ENCODE measurements at regions not wholly inside any gene's neighbourhood (a gene's known extent, or its start where the extent isn't known, plus 50 kb on each side); places are given as distances from the start of the nearest gene placed in this dataset.

GRCh38 chr10:36067748-36068147, 425.7 kb upstream of the FZD8 start:
- no peaks in the 10 kb centered on the region for H3K9me3 ChIP-seq (ENCODE audit: control insufficient read depth in 2 of 2, low read length in 2 of 2)
- H3K4me1 ChIP-seq (ENCODE audit: control insufficient read depth in 2 of 2, insufficient read depth in 2 of 2, low read length in 2 of 2), result no peaks in the 10 kb centered on the region
- no peaks in the 10 kb centered on the region for H3K27me3 ChIP-seq (ENCODE audit: control insufficient read depth in 2 of 2, insufficient read depth in 2 of 2, low read length in 2 of 2)
- H3K36me3 ChIP-seq (ENCODE audit: control insufficient read depth in 2 of 2, insufficient read depth in 2 of 2, low read length in 2 of 2), result no peaks in the 10 kb centered on the region
- no peak overlapping the region for H3K9ac ChIP-seq (ENCODE audit: low read depth in 1 of 2, low read length in 2 of 2)
- no peak overlapping the region for H3K4me3 ChIP-seq (ENCODE audit: low read length in 2 of 2)
- no peak overlapping the region for H3K27ac ChIP-seq (ENCODE audit: low read depth in 2 of 2, low read length in 2 of 2)

- H3K4me3 ChIP-seq (ENCODE audit: low read length in 2 of 2), result no peak overlapping the region
- no peaks in the 10 kb centered on the region for H3K9me3 ChIP-seq (ENCODE audit: control insufficient read depth in 2 of 2, low read length in 2 of 2)
- no peaks in the 10 kb centered on the region for H3K36me3 ChIP-seq (ENCODE audit: control insufficient read depth in 2 of 2, insufficient read depth in 2 of 2, low read length in 2 of 2)
- no peak overlapping the region for H3K27ac ChIP-seq (ENCODE audit: low read depth in 2 of 2, low read length in 2 of 2)
- no peaks in the 10 kb centered on the region for H3K4me1 ChIP-seq (ENCODE audit: control insufficient read depth in 2 of 2, insufficient read depth in 2 of 2, low read length in 2 of 2)
- no peak overlapping the region for H3K9ac ChIP-seq (ENCODE audit: low read depth in 1 of 2, low read length in 2 of 2)
- H3K27me3 ChIP-seq (ENCODE audit: control insufficient read depth in 2 of 2, insufficient read depth in 2 of 2, low read length in 2 of 2), result no peaks in the 10 kb centered on the region
Observed at GRCh38 chr10:36066850-36067249, 424.8 kb upstream of the FZD8 start.

- Histone ChIP-seq H3K4me1 (ENCODE audit: control insufficient read depth in 2 of 2, insufficient read depth in 2 of 2, low read length in 2 of 2) (no peaks in the 10 kb centered on the region), H3K36me3 (ENCODE audit: control insufficient read depth in 2 of 2, insufficient read depth in 2 of 2, low read length in 2 of 2) (no peaks in the 10 kb centered on the region), H3K4me3 (ENCODE audit: low read length in 2 of 2) (no peak overlapping the region), H3K27ac (ENCODE audit: low read depth in 2 of 2, low read length in 2 of 2) (no peak overlapping the region), H3K9me3 (ENCODE audit: control insufficient read depth in 2 of 2, low read length in 2 of 2) (no peaks in the 10 kb centered on the region), H3K27me3 (ENCODE audit: control insufficient read depth in 2 of 2, insufficient read depth in 2 of 2, low read length in 2 of 2) (no peaks in the 10 kb centered on the region), H3K9ac (ENCODE audit: low read depth in 1 of 2, low read length in 2 of 2) (no peak overlapping the region)
Observed at GRCh38 chr10:36066102-36066501, 424.0 kb upstream of the FZD8 start.

- no peak overlapping the region for H3K4me3 ChIP-seq (ENCODE audit: low read length in 2 of 2)
- no peak overlapping the region for H3K9ac ChIP-seq (ENCODE audit: low read depth in 1 of 2, low read length in 2 of 2)
- H3K9me3 ChIP-seq (ENCODE audit: control insufficient read depth in 2 of 2, low read length in 2 of 2), result no peaks in the 10 kb centered on the region
- no peaks in the 10 kb centered on the region for H3K4me1 ChIP-seq (ENCODE audit: control insufficient read depth in 2 of 2, insufficient read depth in 2 of 2, low read length in 2 of 2)
- H3K27me3 ChIP-seq (ENCODE audit: control insufficient read depth in 2 of 2, insufficient read depth in 2 of 2, low read length in 2 of 2), result no peaks in the 10 kb centered on the region
- no peak overlapping the region for H3K27ac ChIP-seq (ENCODE audit: low read depth in 2 of 2, low read length in 2 of 2)
- no peaks in the 10 kb centered on the region for H3K36me3 ChIP-seq (ENCODE audit: control insufficient read depth in 2 of 2, insufficient read depth in 2 of 2, low read length in 2 of 2)
Observed at GRCh38 chr10:36063396-36063795, 421.3 kb upstream of the FZD8 start.

GRCh38 chr10:36057731-36058130, 415.6 kb upstream of the FZD8 start:
- Histone ChIP-seq H3K27ac (ENCODE audit: low read depth in 2 of 2, low read length in 2 of 2) (no peak overlapping the region), H3K36me3 (ENCODE audit: control insufficient read depth in 2 of 2, insufficient read depth in 2 of 2, low read length in 2 of 2) (no peaks in the 10 kb centered on the region), H3K9ac (ENCODE audit: low read depth in 1 of 2, low read length in 2 of 2) (no peak overlapping the region), H3K4me1 (ENCODE audit: control insufficient read depth in 2 of 2, insufficient read depth in 2 of 2, low read length in 2 of 2) (no peaks in the 10 kb centered on the region), H3K27me3 (ENCODE audit: control insufficient read depth in 2 of 2, insufficient read depth in 2 of 2, low read length in 2 of 2) (no peaks in the 10 kb centered on the region), H3K4me3 (ENCODE audit: low read length in 2 of 2) (no peak overlapping the region), H3K9me3 (ENCODE audit: control insufficient read depth in 2 of 2, low read length in 2 of 2) (no peaks in the 10 kb centered on the region)

GRCh38 chr10:36057180-36057579, 415.1 kb upstream of the FZD8 start:
- Histone ChIP-seq H3K27me3 (ENCODE audit: control insufficient read depth in 2 of 2, insufficient read depth in 2 of 2, low read length in 2 of 2) (no peaks in the 10 kb centered on the region), H3K4me3 (ENCODE audit: low read length in 2 of 2) (no peak overlapping the region), H3K27ac (ENCODE audit: low read depth in 2 of 2, low read length in 2 of 2) (no peak overlapping the region), H3K36me3 (ENCODE audit: control insufficient read depth in 2 of 2, insufficient read depth in 2 of 2, low read length in 2 of 2) (no peaks in the 10 kb centered on the region), H3K9me3 (ENCODE audit: control insufficient read depth in 2 of 2, low read length in 2 of 2) (no peaks in the 10 kb centered on the region), H3K9ac (ENCODE audit: low read depth in 1 of 2, low read length in 2 of 2) (no peak overlapping the region), H3K4me1 (ENCODE audit: control insufficient read depth in 2 of 2, insufficient read depth in 2 of 2, low read length in 2 of 2) (no peaks in the 10 kb centered on the region)

GRCh38 chr10:36053775-36054174, 411.7 kb upstream of the FZD8 start:
- no peak overlapping the region for H3K9ac ChIP-seq (ENCODE audit: low read depth in 1 of 2, low read length in 2 of 2)
- H3K27me3 ChIP-seq (ENCODE audit: control insufficient read depth in 2 of 2, insufficient read depth in 2 of 2, low read length in 2 of 2), result no peaks in the 10 kb centered on the region
- H3K27ac ChIP-seq (ENCODE audit: low read depth in 2 of 2, low read length in 2 of 2), result no peak overlapping the region
- H3K9me3 ChIP-seq (ENCODE audit: control insufficient read depth in 2 of 2, low read length in 2 of 2), result no peaks in the 10 kb centered on the region
- no peaks in the 10 kb centered on the region for H3K36me3 ChIP-seq (ENCODE audit: control insufficient read depth in 2 of 2, insufficient read depth in 2 of 2, low read length in 2 of 2)
- no peaks in the 10 kb centered on the region for H3K4me1 ChIP-seq (ENCODE audit: control insufficient read depth in 2 of 2, insufficient read depth in 2 of 2, low read length in 2 of 2)
- H3K4me3 ChIP-seq (ENCODE audit: low read length in 2 of 2), result no peak overlapping the region

GRCh38 chr10:36053271-36053670, 411.2 kb upstream of the FZD8 start:
- Histone ChIP-seq H3K36me3 (ENCODE audit: control insufficient read depth in 2 of 2, insufficient read depth in 2 of 2, low read length in 2 of 2) (no peaks in the 10 kb centered on the region), H3K9me3 (ENCODE audit: control insufficient read depth in 2 of 2, low read length in 2 of 2) (no peaks in the 10 kb centered on the region), H3K9ac (ENCODE audit: low read depth in 1 of 2, low read length in 2 of 2) (no peak overlapping the region), H3K4me1 (ENCODE audit: control insufficient read depth in 2 of 2, insufficient read depth in 2 of 2, low read length in 2 of 2) (no peaks in the 10 kb centered on the region), H3K27ac (ENCODE audit: low read depth in 2 of 2, low read length in 2 of 2) (no peak overlapping the region), H3K27me3 (ENCODE audit: control insufficient read depth in 2 of 2, insufficient read depth in 2 of 2, low read length in 2 of 2) (no peaks in the 10 kb centered on the region), H3K4me3 (ENCODE audit: low read length in 2 of 2) (no peak overlapping the region)

GRCh38 chr10:36051500-36051991, 409.4 kb upstream of the FZD8 start:
- H3K27me3 ChIP-seq (ENCODE audit: control insufficient read depth in 2 of 2, insufficient read depth in 2 of 2, low read length in 2 of 2), result no peaks in the 10 kb centered on the region
- H3K27ac ChIP-seq (ENCODE audit: low read depth in 2 of 2, low read length in 2 of 2), result no peak overlapping the region
- H3K9ac ChIP-seq (ENCODE audit: low read depth in 1 of 2, low read length in 2 of 2), result no peak overlapping the region
- H3K36me3 ChIP-seq (ENCODE audit: control insufficient read depth in 2 of 2, insufficient read depth in 2 of 2, low read length in 2 of 2), result no peaks in the 10 kb centered on the region
- no peaks in the 10 kb centered on the region for H3K9me3 ChIP-seq (ENCODE audit: control insufficient read depth in 2 of 2, low read length in 2 of 2)
- H3K4me1 ChIP-seq (ENCODE audit: control insufficient read depth in 2 of 2, insufficient read depth in 2 of 2, low read length in 2 of 2), result no peaks in the 10 kb centered on the region
- H3K4me3 ChIP-seq (ENCODE audit: low read length in 2 of 2), result no peak overlapping the region

- Histone ChIP-seq H3K4me3 (ENCODE audit: low read length in 2 of 2) (no peak overlapping the region), H3K9ac (ENCODE audit: low read depth in 1 of 2, low read length in 2 of 2) (no peak overlapping the region), H3K27me3 (ENCODE audit: control insufficient read depth in 2 of 2, insufficient read depth in 2 of 2, low read length in 2 of 2) (no peaks in the 10 kb centered on the region), H3K9me3 (ENCODE audit: control insufficient read depth in 2 of 2, low read length in 2 of 2) (no peaks in the 10 kb centered on the region), H3K27ac (ENCODE audit: low read depth in 2 of 2, low read length in 2 of 2) (no peak overlapping the region), H3K36me3 (ENCODE audit: control insufficient read depth in 2 of 2, insufficient read depth in 2 of 2, low read length in 2 of 2) (no peaks in the 10 kb centered on the region), H3K4me1 (ENCODE audit: control insufficient read depth in 2 of 2, insufficient read depth in 2 of 2, low read length in 2 of 2) (no peaks in the 10 kb centered on the region)
Observed at GRCh38 chr10:36050763-36051499, 408.8 kb upstream of the FZD8 start.
